ENCODE measurements at regions not wholly inside any gene's neighbourhood (a gene's known extent, or its start where the extent isn't known, plus 50 kb on each side); places are given as distances from the start of the nearest gene placed in this dataset.

- H3K36me3 ChIP-seq (ENCODE audit: control insufficient read depth in 1 of 2, insufficient read depth in 2 of 2, low read length in 2 of 2), result no peaks in the 10 kb centered on the region
- POLR2A ChIA-PET, result no interaction called here
- RAD21 ChIA-PET (ENCODE audit: low non-redundant PET in 1 of 2, low total read pairs in 2 of 2, uncharacterized antibody in 2 of 2, unreplicated experiment in 2 of 2), result no interaction called here
- H3K4me2 ChIP-seq (ENCODE audit: low read length), result no peak overlapping the region
- no peak overlapping the region for H3K4me3 ChIP-seq (replicated peaks in 1 of 2; ENCODE audit: low read depth in 1 of 2, low read length in 2 of 2)
- TF ChIP-seq CEBPB (IDR thresholded peaks at IDR 0.05; ENCODE audit: low read depth) (no peak), EGR1 (IDR thresholded peaks at IDR 0.05; ENCODE audit: low read depth) (no peak), POLR2AphosphoS5 (IDR thresholded peaks at IDR 0.05; ENCODE audit: low read depth, low read length) (no peak), EZH2phosphoT487 (IDR thresholded peaks at IDR 0.05; ENCODE audit: borderline replicate concordance) (no peak), CTCF (IDR thresholded peaks at IDR 0.05 in 2 of 3, conservative IDR thresholded peaks at IDR 0.05 in 1 of 3; ENCODE audit: borderline replicate concordance in 1 of 3, insufficient read depth in 1 of 3, low read depth in 2 of 3, low read length in 2 of 3) (no peak), ZBTB33 (IDR thresholded peaks at IDR 0.05; ENCODE audit: extremely low read depth, insufficient replicate concordance, low read length) (no peak), CBX3 (IDR thresholded peaks at IDR 0.05; ENCODE audit: low read depth) (no peak), RAD21 (IDR thresholded peaks at IDR 0.05; ENCODE audit: low read depth) (no peak), TCF7L2 (IDR thresholded peaks at IDR 0.05; ENCODE audit: borderline replicate concordance, extremely low read depth, insufficient read depth, insufficient read length) (no peak), REST (IDR thresholded peaks at IDR 0.05; ENCODE audit: low read depth) (no peak), JUND (IDR thresholded peaks at IDR 0.05) (no peak), YY1 (IDR thresholded peaks at IDR 0.05; ENCODE audit: extremely low read depth, insufficient replicate concordance, low read depth, low read length) (no peak), ZFX (IDR thresholded peaks at IDR 0.05) (no peak), FOSL1 (IDR thresholded peaks at IDR 0.05; ENCODE audit: low read depth) (no peak), ATF3 (IDR thresholded peaks at IDR 0.05) (no peak), SRF (IDR thresholded peaks at IDR 0.05; ENCODE audit: low read depth) (no peak), SP1 (IDR thresholded peaks at IDR 0.05; ENCODE audit: low read depth) (no peak), ELF1 (IDR thresholded peaks at IDR 0.05; ENCODE audit: borderline replicate concordance, low read depth) (no peak)
- no peaks in the 10 kb centered on the region for H3K9me3 ChIP-seq (ENCODE audit: control insufficient read depth in 1 of 2, insufficient read depth in 1 of 2, low read depth in 1 of 2, low read length in 2 of 2)
- DNase-seq (ENCODE audit: low read depth, low spot score), result no peak
- H3K9ac ChIP-seq (ENCODE audit: low read length), result no peak overlapping the region
- H3K27ac ChIP-seq (ENCODE audit: low read depth, low read length), result no peak overlapping the region
- no TSS peak for BruUV-seq (replicated peaks)
- CTCF ChIA-PET, result no interaction called here
- H3K79me2 ChIP-seq (ENCODE audit: insufficient read depth, low read length), result no peaks in the 10 kb centered on the region
- no peaks in the 10 kb centered on the region for H3K9me2 ChIP-seq (ENCODE audit: insufficient read depth)
- no peak overlapping the region for H2AFZ ChIP-seq (ENCODE audit: low read depth, low read length, poor library complexity, severe bottlenecking)
- H3K27me3 ChIP-seq (ENCODE audit: insufficient read depth, low read length), result peaks cover 30% of the 10 kb centered on the region; the same call in 1 of the 2 replicates
- ATAC-seq, result no peak
- intact Hi-C loops (cut with micrococcal nuclease), result no loop called here
- H4K20me1 ChIP-seq (ENCODE audit: insufficient read depth), result no peaks in the 10 kb centered on the region
- no peaks in the 10 kb centered on the region for H3K4me1 ChIP-seq (ENCODE audit: control insufficient read depth in 1 of 2, insufficient read depth in 2 of 2, low read length in 2 of 2)
Measured at GRCh38 chr2:67948506-67948905, 114.3 kb downstream of the C1D start.

Measured in HCT116 (cell line).